Neural progenitor cell (in vitro differentiated cells): ENCODE measurements at regions not wholly inside any gene's neighbourhood (a gene's known extent, or its start where the extent isn't known, plus 50 kb on each side); places are given as distances from the start of the nearest gene placed in this dataset.

Source experiments
- EZH2 ChIP-seq: fragments of 200-600 bp; sonication (generic); IDR thresholded peaks from 2 replicates; pipeline ENCODE4 v1.6.1; 2017; ENCODE audit warnings: antibody characterized with exemption, mild to moderate bottlenecking, moderate library complexity
- EZH2phosphoT487 ChIP-seq: fragments of 200-600 bp; sonication (generic); IDR thresholded peaks from 2 replicates; pipeline ENCODE4 v1.6.1; 2017; ENCODE audit warnings: antibody characterized with exemption
- TF ChIP-seq, protein P1 (sequence below): fragments of 200-600 bp; sonication (generic); IDR thresholded peaks from 2 replicates; pipeline ENCODE4 v1.5.1; 2017; ENCODE audit warnings: antibody characterized with exemption, mild to moderate bottlenecking

- TF ChIP-seq, protein P1, sequence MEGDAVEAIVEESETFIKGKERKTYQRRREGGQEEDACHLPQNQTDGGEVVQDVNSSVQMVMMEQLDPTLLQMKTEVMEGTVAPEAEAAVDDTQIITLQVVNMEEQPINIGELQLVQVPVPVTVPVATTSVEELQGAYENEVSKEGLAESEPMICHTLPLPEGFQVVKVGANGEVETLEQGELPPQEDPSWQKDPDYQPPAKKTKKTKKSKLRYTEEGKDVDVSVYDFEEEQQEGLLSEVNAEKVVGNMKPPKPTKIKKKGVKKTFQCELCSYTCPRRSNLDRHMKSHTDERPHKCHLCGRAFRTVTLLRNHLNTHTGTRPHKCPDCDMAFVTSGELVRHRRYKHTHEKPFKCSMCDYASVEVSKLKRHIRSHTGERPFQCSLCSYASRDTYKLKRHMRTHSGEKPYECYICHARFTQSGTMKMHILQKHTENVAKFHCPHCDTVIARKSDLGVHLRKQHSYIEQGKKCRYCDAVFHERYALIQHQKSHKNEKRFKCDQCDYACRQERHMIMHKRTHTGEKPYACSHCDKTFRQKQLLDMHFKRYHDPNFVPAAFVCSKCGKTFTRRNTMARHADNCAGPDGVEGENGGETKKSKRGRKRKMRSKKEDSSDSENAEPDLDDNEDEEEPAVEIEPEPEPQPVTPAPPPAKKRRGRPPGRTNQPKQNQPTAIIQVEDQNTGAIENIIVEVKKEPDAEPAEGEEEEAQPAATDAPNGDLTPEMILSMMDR = no peak
- TF ChIP-seq EZH2 (no peak), EZH2phosphoT487 (no peak)
Observed at GRCh38 chr2:107028661-107029060, 142.7 kb upstream of the ST6GAL2 start.
